Neural cell (in vitro differentiated cells): ENCODE measurements at regions not wholly inside any gene's neighbourhood (a gene's known extent, or its start where the extent isn't known, plus 50 kb on each side); places are given as distances from the start of the nearest gene placed in this dataset.

ENCODE experiments used
- EP300 ChIP-seq: fragments of 450-650 bp; conservative IDR thresholded peaks from 2 replicates; pipeline ENCODE4 v1.6.1; 2014; ENCODE audit warnings: antibody characterized with exemption, mild to moderate bottlenecking, moderate library complexity; ENCODE audit not compliant: poor library complexity, severe bottlenecking
- EZH2 ChIP-seq: fragments of 200-600, 300-800 bp; shearing (Covaris generic), sonication (generic); IDR thresholded peaks from 2 replicates; pipeline ENCODE4 v1.6.1; 2014; ENCODE audit warnings: antibody characterized with exemption, low read length, borderline replicate concordance, mild to moderate bottlenecking; ENCODE audit not compliant: insufficient read depth, poor library complexity, severe bottlenecking
- MXI1 ChIP-seq: fragments of 450-650 bp; conservative IDR thresholded peaks from 2 replicates; pipeline ENCODE4 v1.6.1; 2014; ENCODE audit warnings: antibody characterized with exemption, mild to moderate bottlenecking; ENCODE audit not compliant: poor library complexity, severe bottlenecking
- POLR2AphosphoS5 ChIP-seq: IDR thresholded peaks from 2 replicates; pipeline ENCODE4 v1.6.1; 2012
- RAD21 ChIP-seq: fragments of 450-650 bp; conservative IDR thresholded peaks from 2 replicates; pipeline ENCODE4 v1.6.1; 2014; ENCODE audit warnings: antibody characterized with exemption, mild to moderate bottlenecking, moderate library complexity
- SMC3 ChIP-seq: fragments of 450-650 bp; conservative IDR thresholded peaks from 2 replicates; pipeline ENCODE4 v1.6.1; 2014; ENCODE audit warnings: antibody characterized with exemption, mild to moderate bottlenecking, moderate library complexity; ENCODE audit not compliant: poor library complexity
- TAF1 ChIP-seq: IDR thresholded peaks from 2 replicates; pipeline ENCODE4 v1.6.1; 2012; ENCODE audit warnings: low read depth
- TF ChIP-seq, protein P1 (sequence below): fragments of 450-650 bp; IDR thresholded peaks from 2 replicates; pipeline ENCODE4 v1.5.1; 2014; ENCODE audit warnings: antibody characterized with exemption, mild to moderate bottlenecking, moderate library complexity; ENCODE audit not compliant: poor library complexity, severe bottlenecking
- TF ChIP-seq, protein P2 (sequence below): IDR thresholded peaks from 2 replicates; pipeline ENCODE4 v1.6.1; 2012; ENCODE audit warnings: borderline replicate concordance

DNA sequence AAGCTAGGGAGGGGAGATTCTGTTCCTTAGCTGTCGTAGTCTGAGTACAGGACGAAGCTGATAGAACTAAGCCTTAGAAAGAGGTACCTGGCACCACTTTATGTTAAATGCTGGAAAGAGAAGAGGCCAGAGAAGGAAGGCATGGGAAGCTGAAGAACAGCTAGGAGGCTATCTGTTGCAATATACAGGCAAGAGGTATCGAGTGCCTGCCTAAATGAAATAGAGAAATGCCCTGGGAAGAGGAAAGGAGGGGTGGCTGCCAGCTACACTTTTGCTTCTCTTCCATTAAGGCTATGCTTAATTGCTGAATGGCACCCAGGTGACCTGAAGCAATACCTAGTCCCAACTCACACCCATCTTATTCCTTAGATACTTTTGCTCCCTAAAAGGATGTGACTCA, 380.4 kb upstream of the FGF13 start:
- TF ChIP-seq, protein P1, sequence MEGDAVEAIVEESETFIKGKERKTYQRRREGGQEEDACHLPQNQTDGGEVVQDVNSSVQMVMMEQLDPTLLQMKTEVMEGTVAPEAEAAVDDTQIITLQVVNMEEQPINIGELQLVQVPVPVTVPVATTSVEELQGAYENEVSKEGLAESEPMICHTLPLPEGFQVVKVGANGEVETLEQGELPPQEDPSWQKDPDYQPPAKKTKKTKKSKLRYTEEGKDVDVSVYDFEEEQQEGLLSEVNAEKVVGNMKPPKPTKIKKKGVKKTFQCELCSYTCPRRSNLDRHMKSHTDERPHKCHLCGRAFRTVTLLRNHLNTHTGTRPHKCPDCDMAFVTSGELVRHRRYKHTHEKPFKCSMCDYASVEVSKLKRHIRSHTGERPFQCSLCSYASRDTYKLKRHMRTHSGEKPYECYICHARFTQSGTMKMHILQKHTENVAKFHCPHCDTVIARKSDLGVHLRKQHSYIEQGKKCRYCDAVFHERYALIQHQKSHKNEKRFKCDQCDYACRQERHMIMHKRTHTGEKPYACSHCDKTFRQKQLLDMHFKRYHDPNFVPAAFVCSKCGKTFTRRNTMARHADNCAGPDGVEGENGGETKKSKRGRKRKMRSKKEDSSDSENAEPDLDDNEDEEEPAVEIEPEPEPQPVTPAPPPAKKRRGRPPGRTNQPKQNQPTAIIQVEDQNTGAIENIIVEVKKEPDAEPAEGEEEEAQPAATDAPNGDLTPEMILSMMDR, result no peak
- TF ChIP-seq TAF1, result no peak
- TF ChIP-seq, protein P2, sequence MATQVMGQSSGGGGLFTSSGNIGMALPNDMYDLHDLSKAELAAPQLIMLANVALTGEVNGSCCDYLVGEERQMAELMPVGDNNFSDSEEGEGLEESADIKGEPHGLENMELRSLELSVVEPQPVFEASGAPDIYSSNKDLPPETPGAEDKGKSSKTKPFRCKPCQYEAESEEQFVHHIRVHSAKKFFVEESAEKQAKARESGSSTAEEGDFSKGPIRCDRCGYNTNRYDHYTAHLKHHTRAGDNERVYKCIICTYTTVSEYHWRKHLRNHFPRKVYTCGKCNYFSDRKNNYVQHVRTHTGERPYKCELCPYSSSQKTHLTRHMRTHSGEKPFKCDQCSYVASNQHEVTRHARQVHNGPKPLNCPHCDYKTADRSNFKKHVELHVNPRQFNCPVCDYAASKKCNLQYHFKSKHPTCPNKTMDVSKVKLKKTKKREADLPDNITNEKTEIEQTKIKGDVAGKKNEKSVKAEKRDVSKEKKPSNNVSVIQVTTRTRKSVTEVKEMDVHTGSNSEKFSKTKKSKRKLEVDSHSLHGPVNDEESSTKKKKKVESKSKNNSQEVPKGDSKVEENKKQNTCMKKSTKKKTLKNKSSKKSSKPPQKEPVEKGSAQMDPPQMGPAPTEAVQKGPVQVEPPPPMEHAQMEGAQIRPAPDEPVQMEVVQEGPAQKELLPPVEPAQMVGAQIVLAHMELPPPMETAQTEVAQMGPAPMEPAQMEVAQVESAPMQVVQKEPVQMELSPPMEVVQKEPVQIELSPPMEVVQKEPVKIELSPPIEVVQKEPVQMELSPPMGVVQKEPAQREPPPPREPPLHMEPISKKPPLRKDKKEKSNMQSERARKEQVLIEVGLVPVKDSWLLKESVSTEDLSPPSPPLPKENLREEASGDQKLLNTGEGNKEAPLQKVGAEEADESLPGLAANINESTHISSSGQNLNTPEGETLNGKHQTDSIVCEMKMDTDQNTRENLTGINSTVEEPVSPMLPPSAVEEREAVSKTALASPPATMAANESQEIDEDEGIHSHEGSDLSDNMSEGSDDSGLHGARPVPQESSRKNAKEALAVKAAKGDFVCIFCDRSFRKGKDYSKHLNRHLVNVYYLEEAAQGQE, result no peak
- TF ChIP-seq EZH2, result no peak
- TF ChIP-seq POLR2AphosphoS5, result no peak
- no peak for TF ChIP-seq EP300
- TF ChIP-seq RAD21, result no peak
- no peak for TF ChIP-seq MXI1
- TF ChIP-seq SMC3, result no peak
